K562 (cell line): ENCODE measurements at regions not wholly inside any gene's neighbourhood (a gene's known extent, or its start where the extent isn't known, plus 50 kb on each side); places are given as distances from the start of the nearest gene placed in this dataset.
A peak's percentile ranks its signal among the peaks of the same experiment; 100 is the strongest.

Experiments
- ATAC-seq: fragments of 200-7000 bp; cut with Tn5 transposase; 3 replicates; pipeline ENCODE4 v1.9.1; 2020; ENCODE audit warnings: moderate library complexity
- BruUV-seq: library from RNA; stranded (reverse); fragments of 400-500 nt; replicated peaks from 2 replicates; lab custom pipeline; 2021; lab: Mats Ljungman, UMichigan
- CTCF ChIA-PET: fragments of 300-600 bp; formaldehyde crosslinking; extraction: SDS; loops from one replicate; lab custom pipeline; 2021; ENCODE audit warnings: low intra/inter-chr PET ratio; lab: Yijun Ruan, JAX
- POLR2A ChIA-PET: fragments of 300-600, 350-650 bp; sonication (Branson Sonifier 250); formaldehyde crosslinking; extraction: SDS; loops from one replicate; lab custom pipeline; 2021; ENCODE audit warnings: antibody characterized with exemption, inconsistent platforms; lab: Yijun Ruan, JAX
- DNase-seq, 4 experiments: peaks; one replicate each; pipeline versions ENCODE4 v3.0.0 to v3.0.0-alpha.2; 2011 to 2018; ENCODE audit warnings: low spot score in 3 of 4, mixed read lengths in 3 of 4; ENCODE audit errors: extremely low read depth in 1 of 4
- FAIRE-seq: peaks from 2 replicates; lab custom pipeline; 2011; peaks lifted over from hg19 to GRCh38; lab: Jason Lieb, UNC
- H2AFZ ChIP-seq: 2 replicates; pipeline ENCODE4 v1.6.0; 2011; ENCODE audit warnings: low read depth, low read length, control low read depth, inconsistent platforms
- H3K27ac ChIP-seq: fragments of 200-600 bp; 3 replicates; pipeline ENCODE4 v1.8.0; 2011; ENCODE audit warnings: low read depth, mild to moderate bottlenecking, control low read depth, inconsistent platforms, low read length, moderate library complexity, mixed read lengths; ENCODE audit errors: extremely low read depth
- H3K27me3 ChIP-seq, 2 experiments: fragments of 300-600 bp in 1 of 2; 2 replicates in 1 of 2; 3 replicates in 1 of 2; pipeline versions ENCODE4 v1.6.0 to v1.8.0; 2011; ENCODE audit warnings: inconsistent platforms in 2 of 2, low read length in 2 of 2, mild to moderate bottlenecking in 1 of 2, mixed read lengths in 1 of 2, moderate library complexity in 1 of 2; ENCODE audit not compliant: control insufficient read depth in 2 of 2, insufficient read depth in 2 of 2
- H3K36me3 ChIP-seq: fragments of 300-600 bp; 3 replicates; pipeline ENCODE4 v1.8.0; 2011; ENCODE audit warnings: mild to moderate bottlenecking, low read length, inconsistent platforms; ENCODE audit not compliant: control insufficient read depth, insufficient read depth
- H3K4me1 ChIP-seq, 2 experiments: fragments of 200-600 bp in 1 of 2; replicated peaks in 1 of 2; 2 replicates in 1 of 2; 3 replicates in 1 of 2; pipeline versions ENCODE4 v1.5.1 to v1.8.0; 2011; ENCODE audit warnings: inconsistent platforms in 2 of 2, low read length in 2 of 2, mild to moderate bottlenecking in 1 of 2, mixed read lengths in 1 of 2, moderate library complexity in 1 of 2; ENCODE audit not compliant: control insufficient read depth in 2 of 2, insufficient read depth in 2 of 2
- H3K4me2 ChIP-seq: 2 replicates; pipeline ENCODE4 v1.6.1; 2011; ENCODE audit warnings: low read length, control low read depth, inconsistent platforms, mixed read lengths; ENCODE audit not compliant: insufficient read depth
- H3K4me3 ChIP-seq: fragments of 200-600 bp; sonication (generic), shearing (Covaris generic); 2 replicates; pipeline ENCODE4 v1.5.1; 2016; ENCODE audit warnings: control low read depth, inconsistent platforms
- H3K79me2 ChIP-seq: fragments of 200-600 bp; 3 replicates; pipeline ENCODE4 v1.8.0; 2011; ENCODE audit warnings: low read length, inconsistent platforms; ENCODE audit not compliant: control insufficient read depth, insufficient read depth
- H3K9ac ChIP-seq, 2 experiments: 2 replicates each; pipeline versions ENCODE4 v1.6.0 to v1.6.1; 2011; ENCODE audit warnings: low read depth in 2 of 2, low read length in 2 of 2, control low read depth in 1 of 2, inconsistent platforms in 1 of 2, mild to moderate bottlenecking in 1 of 2, mixed read lengths in 1 of 2; ENCODE audit not compliant: insufficient read depth in 1 of 2
- H3K9me1 ChIP-seq: one replicate; pipeline ENCODE4 v1.6.0; 2011; ENCODE audit warnings: inconsistent platforms, mild to moderate bottlenecking, low read length, moderate library complexity; ENCODE audit not compliant: control insufficient read depth, insufficient read depth
- H3K9me3 ChIP-seq: replicated peaks from 2 replicates; pipeline ENCODE4 v1.5.1; 2011; ENCODE audit warnings: low read depth, low read length, inconsistent platforms; ENCODE audit not compliant: control insufficient read depth, insufficient read depth
- H4K20me1 ChIP-seq: replicated peaks from 2 replicates; pipeline ENCODE4 v1.6.1; 2011; ENCODE audit warnings: low read length, inconsistent platforms, mixed read lengths; ENCODE audit not compliant: control insufficient read depth, insufficient read depth
- BRD9 ChIP-seq: fragments of 450-650 bp; IDR thresholded peaks from 2 replicates; pipeline ENCODE4 v1.6.1; 2018; ENCODE audit warnings: low read depth; ENCODE audit not compliant: partially characterized antibody
- MYNN ChIP-seq, 2 experiments: sonication (generic); formaldehyde crosslinking in 1 of 2; IDR thresholded peaks; 2 replicates each; pipeline versions ENCODE4 v1.5.0 to v1.6.1; 2016 to 2020; ENCODE audit warnings: antibody characterized with exemption in 1 of 2, missing genetic modification reagents in 1 of 2
- NR4A1 ChIP-seq, 2 experiments: fragments of 250-450 bp in 1 of 2; fragments of 450-650 bp in 1 of 2; sonication (Bioruptor Pico) in 1 of 2; IDR thresholded peaks; 2 replicates each; pipeline versions ENCODE4 v1.4.0 to v1.6.1; 2016 to 2020; ENCODE audit warnings: mild to moderate bottlenecking in 2 of 2, missing compliant biosample characterization in 1 of 2, missing genetic modification characterization in 1 of 2, moderate library complexity in 1 of 2
- PCBP1 ChIP-seq: fragments of 200-400 bp; formaldehyde crosslinking; IDR thresholded peaks from 2 replicates; pipeline ENCODE4 v1.6.1; 2018; ENCODE audit warnings: mild to moderate bottlenecking, low read depth, low read length; ENCODE audit not compliant: poor library complexity, severe bottlenecking
- RBM39 ChIP-seq: fragments of 200-400 bp; formaldehyde crosslinking; optimal IDR thresholded peaks from 2 replicates; pipeline ENCODE3; 2018; ENCODE audit warnings: low read depth, low read length
- SPI1 ChIP-seq: IDR thresholded peaks from 2 replicates; pipeline ENCODE4 v1.6.1; 2011; ENCODE audit warnings: low read depth, low read length, control low read depth, borderline replicate concordance
- XRCC3 ChIP-seq: fragments of 450-650 bp; IDR thresholded peaks from 2 replicates; pipeline ENCODE4 v1.6.1; 2017; ENCODE audit warnings: mild to moderate bottlenecking, moderate library complexity
- WGBS: fragments of 100-300 bp; shearing (Covaris generic); methylation state at CpG from one replicate; pipeline ENCODE4 v1.1.6; 2016; ENCODE audit warnings: low coverage, mixed read lengths; ENCODE audit not compliant: insufficient coverage; ENCODE audit errors: missing lambda C conversion rate; 5-methylcytosine and 5-hydroxymethylcytosine counted together
- in situ Hi-C: fragments of 300-500 bp; cut with MboI; formaldehyde crosslinking; loops from 4 replicates; pipeline ENCODE4 v1.15.0; 2018; ENCODE audit warnings: inconsistent platforms, mixed read lengths
- intact Hi-C: fragments of 100-400 bp; cut with micrococcal nuclease; formaldehyde crosslinking; loops from 2 replicates; pipeline ENCODE4 v1.14.2; 2022
- TF ChIP-seq, protein P1 (sequence below): fragments of 450-650 bp; IDR thresholded peaks from 2 replicates; pipeline ENCODE4 v1.6.1; 2016; ENCODE audit warnings: mild to moderate bottlenecking

DNA sequence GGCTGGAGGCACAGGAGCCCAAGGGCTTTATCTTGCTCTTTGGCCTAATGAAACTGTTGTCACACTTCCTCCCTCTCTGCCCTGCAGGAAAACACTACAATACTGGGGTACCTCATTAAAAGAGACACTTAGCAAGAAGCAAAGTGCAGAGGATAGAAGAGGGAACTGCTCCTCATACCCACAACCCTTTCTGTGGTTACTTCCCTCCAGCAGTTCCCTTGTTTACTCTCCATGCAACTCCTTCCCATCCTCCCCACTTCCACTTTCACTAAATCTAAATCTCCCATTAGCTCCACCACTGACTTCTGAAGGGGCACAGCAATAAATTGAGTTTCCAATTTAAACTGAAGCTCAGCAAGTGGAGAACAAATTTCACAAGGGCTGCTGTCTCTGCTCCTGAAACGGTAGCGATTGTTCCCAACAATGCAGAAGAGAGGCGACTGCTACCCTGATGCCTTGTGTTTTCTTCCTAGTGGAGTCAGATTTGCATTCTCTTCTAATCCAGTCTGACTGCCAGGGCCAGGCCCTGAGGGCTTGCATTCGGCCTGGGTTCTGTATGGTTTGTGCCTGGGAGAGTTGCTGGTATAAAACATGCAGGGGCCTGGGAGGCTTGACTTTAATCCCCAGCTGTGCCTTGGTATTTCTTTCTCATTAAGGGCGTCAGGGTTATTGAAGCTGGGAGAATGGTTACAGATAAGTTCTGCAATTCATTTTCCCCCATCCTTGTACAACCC is 454.7 kb downstream of the TFAP2B start:
- TF ChIP-seq BRD9 (no peak), MYNN (IDR thresholded peaks at IDR 0.05) (no peak), MYNN (CRISPR knock-in tag; IDR thresholded peaks at IDR 0.05) (no peak), PCBP1 (no peak), RBM39 (no peak), XRCC3 (no peak), SPI1 (peak; percentile 3; the same call in 1 of the 2 replicates), NR4A1 (CRISPR knock-in tag; IDR thresholded peaks at IDR 0.05) (no peak), NR4A1 (tag; IDR thresholded peaks at IDR 0.05) (no peak)
- TF ChIP-seq, protein P1, sequence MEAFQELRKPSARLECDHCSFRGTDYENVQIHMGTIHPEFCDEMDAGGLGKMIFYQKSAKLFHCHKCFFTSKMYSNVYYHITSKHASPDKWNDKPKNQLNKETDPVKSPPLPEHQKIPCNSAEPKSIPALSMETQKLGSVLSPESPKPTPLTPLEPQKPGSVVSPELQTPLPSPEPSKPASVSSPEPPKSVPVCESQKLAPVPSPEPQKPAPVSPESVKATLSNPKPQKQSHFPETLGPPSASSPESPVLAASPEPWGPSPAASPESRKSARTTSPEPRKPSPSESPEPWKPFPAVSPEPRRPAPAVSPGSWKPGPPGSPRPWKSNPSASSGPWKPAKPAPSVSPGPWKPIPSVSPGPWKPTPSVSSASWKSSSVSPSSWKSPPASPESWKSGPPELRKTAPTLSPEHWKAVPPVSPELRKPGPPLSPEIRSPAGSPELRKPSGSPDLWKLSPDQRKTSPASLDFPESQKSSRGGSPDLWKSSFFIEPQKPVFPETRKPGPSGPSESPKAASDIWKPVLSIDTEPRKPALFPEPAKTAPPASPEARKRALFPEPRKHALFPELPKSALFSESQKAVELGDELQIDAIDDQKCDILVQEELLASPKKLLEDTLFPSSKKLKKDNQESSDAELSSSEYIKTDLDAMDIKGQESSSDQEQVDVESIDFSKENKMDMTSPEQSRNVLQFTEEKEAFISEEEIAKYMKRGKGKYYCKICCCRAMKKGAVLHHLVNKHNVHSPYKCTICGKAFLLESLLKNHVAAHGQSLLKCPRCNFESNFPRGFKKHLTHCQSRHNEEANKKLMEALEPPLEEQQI: no peak
- H4K20me1 ChIP-seq: no peaks in the 10 kb centered on the region
- FAIRE-seq: no peak
- no TSS peak for BruUV-seq
- H3K27ac ChIP-seq: no peak overlapping the region
- WGBS: 1% methylated on average over 5 of the region's 5 CpGs
- no peak overlapping the region for H3K4me2 ChIP-seq
- no peaks in the 10 kb centered on the region for H3K27me3 ChIP-seq
- no peaks in the 10 kb centered on the region for H3K9me1 ChIP-seq
- in situ Hi-C loops: no loop called here
- no peak overlapping the region for H3K9ac ChIP-seq
- no peaks in the 10 kb centered on the region for H3K4me1 ChIP-seq
- H3K4me3 ChIP-seq: no peak overlapping the region
- no peak for DNase-seq
- POLR2A ChIA-PET: interaction anchor here (0.7 kb wide), 1 partner anchor 111 kb away, joined by 3 read pairs; no protein-coding TSS in a partner anchor
- ATAC-seq: no peak
- H2AFZ ChIP-seq: no peak overlapping the region
- intact Hi-C loops: no loop called here
- CTCF ChIA-PET: no interaction called here
- H3K36me3 ChIP-seq: no peaks in the 10 kb centered on the region
- H3K9me3 ChIP-seq: no peaks in the 10 kb centered on the region
- H3K79me2 ChIP-seq: no peaks in the 10 kb centered on the region
